Colonic mucosa (tissue), 4 donors: ENCODE measurements at regions not wholly inside any gene's neighbourhood (a gene's known extent, or its start where the extent isn't known, plus 50 kb on each side); places are given as distances from the start of the nearest gene placed in this dataset.

Experiments used
- DNase-seq: peaks from one replicate; pipeline ENCODE4 v3.0.0-alpha.2; 2020
- H3K27ac ChIP-seq: fragments of 200-600 bp; one replicate; pipeline ENCODE4 v1.8.0; 2021
- H3K27me3 ChIP-seq: fragments of 200-600 bp; one replicate; pipeline ENCODE4 v1.8.0; 2021
- H3K36me3 ChIP-seq: fragments of 200-600 bp; one replicate; pipeline ENCODE4 v1.8.0; 2021
- H3K4me1 ChIP-seq: fragments of 200-600 bp; one replicate; pipeline ENCODE4 v1.8.0; 2021; ENCODE audit warnings: mild to moderate bottlenecking
- H3K4me3 ChIP-seq: fragments of 200-600 bp; one replicate; pipeline ENCODE4 v1.8.0; 2021
- H3K9ac ChIP-seq, 2 donors: one replicate each; pipeline ENCODE4 v1.7.0; 2013; ENCODE audit warnings: control low read depth in 2 of 2, low read depth in 2 of 2, low read length in 2 of 2
- H3K9me3 ChIP-seq: fragments of 200-600 bp; one replicate; pipeline ENCODE4 v1.8.0; 2021
- intact Hi-C: fragments of 100-400 bp; cut with DNase I; formaldehyde crosslinking; loops from one replicate; pipeline ENCODE4 v1.14.1; 2022
- TF ChIP-seq, protein P1 (sequence below): fragments of 200-600 bp; IDR thresholded peaks from one replicate; pipeline ENCODE4 v1.8.0; 2022; ENCODE audit warnings: antibody characterized with exemption, mild to moderate bottlenecking
- donor health status: healthy.
- donor health status: DM: no; HTN: no; CAD: no.
- donor health status: DM: no; HTN: no; CAD: no.

DNA sequence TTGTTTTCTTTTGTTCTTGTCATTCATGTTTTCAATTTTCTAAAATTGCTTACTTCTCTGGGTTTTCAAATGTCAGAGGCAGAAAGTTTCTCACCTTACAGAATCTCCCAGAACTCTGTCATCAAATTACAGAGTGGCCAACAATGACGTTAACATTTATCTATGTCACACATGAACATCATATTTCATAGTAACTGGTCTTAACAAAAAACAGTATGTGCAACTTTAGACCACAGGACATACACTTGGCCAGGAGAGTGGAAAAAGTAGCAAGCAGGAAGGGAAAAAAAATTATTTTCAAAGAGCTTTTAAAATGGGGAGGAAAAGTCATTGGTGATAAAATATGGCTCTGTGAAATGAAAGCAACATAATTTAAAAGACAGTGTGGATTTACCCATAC lies 426.5 kb downstream of the MED13L start:
- Histone ChIP-seq H3K27ac (no peak overlapping the region), H3K9ac (no peak overlapping the region), H3K4me3 (no peak overlapping the region), H3K27me3 (no peaks in the 10 kb centered on the region), H3K36me3 (no peaks in the 10 kb centered on the region), H3K9me3 (no peaks in the 10 kb centered on the region), H3K4me1 (no peaks in the 10 kb centered on the region)
- intact Hi-C loops = no loop called here
- TF ChIP-seq, protein P1, sequence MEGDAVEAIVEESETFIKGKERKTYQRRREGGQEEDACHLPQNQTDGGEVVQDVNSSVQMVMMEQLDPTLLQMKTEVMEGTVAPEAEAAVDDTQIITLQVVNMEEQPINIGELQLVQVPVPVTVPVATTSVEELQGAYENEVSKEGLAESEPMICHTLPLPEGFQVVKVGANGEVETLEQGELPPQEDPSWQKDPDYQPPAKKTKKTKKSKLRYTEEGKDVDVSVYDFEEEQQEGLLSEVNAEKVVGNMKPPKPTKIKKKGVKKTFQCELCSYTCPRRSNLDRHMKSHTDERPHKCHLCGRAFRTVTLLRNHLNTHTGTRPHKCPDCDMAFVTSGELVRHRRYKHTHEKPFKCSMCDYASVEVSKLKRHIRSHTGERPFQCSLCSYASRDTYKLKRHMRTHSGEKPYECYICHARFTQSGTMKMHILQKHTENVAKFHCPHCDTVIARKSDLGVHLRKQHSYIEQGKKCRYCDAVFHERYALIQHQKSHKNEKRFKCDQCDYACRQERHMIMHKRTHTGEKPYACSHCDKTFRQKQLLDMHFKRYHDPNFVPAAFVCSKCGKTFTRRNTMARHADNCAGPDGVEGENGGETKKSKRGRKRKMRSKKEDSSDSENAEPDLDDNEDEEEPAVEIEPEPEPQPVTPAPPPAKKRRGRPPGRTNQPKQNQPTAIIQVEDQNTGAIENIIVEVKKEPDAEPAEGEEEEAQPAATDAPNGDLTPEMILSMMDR = no peak
- no peak for DNase-seq

DNA sequence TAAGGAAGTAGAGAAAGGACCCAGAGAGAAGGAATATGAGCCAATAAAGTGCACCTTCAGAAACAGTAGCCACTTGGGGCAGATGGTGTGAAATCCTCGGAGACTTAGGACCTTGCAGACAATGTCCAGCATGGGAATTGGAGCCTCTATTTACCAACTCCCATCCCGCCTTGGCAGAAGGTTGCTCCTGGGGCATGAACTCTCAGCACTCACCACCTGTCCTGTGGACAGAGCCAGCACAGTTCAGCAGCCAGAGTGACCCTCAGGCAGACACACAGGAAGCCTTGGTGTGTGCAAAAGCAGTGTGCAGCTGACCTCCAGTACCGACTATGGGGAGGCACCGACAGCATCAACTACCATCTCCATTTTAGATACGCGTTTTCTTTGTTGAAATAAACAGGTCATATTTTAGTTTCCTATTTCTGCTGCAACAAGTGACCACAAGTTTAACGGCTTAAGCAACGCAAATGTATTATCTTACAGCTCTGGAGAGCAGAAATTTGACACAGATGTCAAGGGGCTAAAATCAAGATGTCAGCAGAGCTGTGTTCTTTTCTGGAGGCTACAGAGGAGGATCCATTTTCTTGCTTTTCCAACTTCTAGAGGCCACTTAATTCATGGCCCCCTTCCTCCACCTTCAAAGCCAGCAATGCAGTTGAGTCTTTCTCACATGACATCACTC lies 428.1 kb downstream of the MED13L start:
- Histone ChIP-seq H3K36me3 (no peaks in the 10 kb centered on the region), H3K27ac (no peak overlapping the region), H3K9ac (no peak overlapping the region), H3K4me3 (no peak overlapping the region), H3K9me3 (no peaks in the 10 kb centered on the region), H3K4me1 (no peaks in the 10 kb centered on the region), H3K27me3 (no peaks in the 10 kb centered on the region)
- intact Hi-C loops = no loop called here
- DNase-seq = no peak
- TF ChIP-seq, protein P1 = no peak

DNA sequence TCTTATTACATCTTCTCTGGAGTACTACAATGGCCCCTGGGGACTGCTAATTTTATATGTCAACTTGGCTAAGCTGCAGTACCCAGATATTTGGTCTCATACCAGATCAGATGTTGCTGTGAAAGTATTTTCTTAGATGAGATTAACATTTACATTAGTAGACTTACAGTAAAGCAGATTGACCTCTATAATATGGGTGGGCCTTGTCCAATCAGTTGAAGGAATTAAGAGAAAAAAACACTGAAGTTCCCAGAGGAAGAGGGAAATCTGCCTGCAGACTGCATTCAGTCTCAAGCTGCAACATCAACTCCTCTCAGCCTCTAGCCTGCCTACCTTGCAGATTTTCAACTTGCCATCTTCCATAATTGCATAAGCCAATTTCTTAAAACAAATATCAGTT lies 430.1 kb downstream of the MED13L start:
- Histone ChIP-seq H3K27me3 (no peaks in the 10 kb centered on the region), H3K9me3 (no peaks in the 10 kb centered on the region), H3K4me3 (no peak overlapping the region), H3K36me3 (no peaks in the 10 kb centered on the region), H3K27ac (no peak overlapping the region), H3K9ac (no peak overlapping the region), H3K4me1 (no peaks in the 10 kb centered on the region)
- intact Hi-C loops = no loop called here
- DNase-seq = no peak
- TF ChIP-seq, protein P1 = no peak

DNA sequence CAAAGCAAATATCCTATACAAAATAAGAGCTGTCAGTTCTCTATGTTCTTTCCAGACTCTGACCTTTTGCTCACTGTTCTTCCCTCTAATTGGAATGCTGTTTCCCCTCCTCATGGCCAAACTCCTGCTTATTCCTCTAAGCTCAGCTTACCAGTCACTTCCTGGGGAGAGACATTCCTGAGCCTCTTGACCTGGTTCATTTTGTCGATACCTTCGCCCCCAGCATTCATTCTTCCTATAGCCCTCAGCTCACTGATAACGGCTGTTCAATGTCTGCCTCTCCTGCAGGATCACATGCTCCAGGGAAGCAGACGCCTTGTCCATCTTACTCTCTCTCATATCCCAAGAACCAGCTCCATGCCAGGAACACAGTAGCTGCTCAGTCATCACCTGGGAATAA lies 431.0 kb downstream of the MED13L start:
- TF ChIP-seq, protein P1 = no peak
- intact Hi-C loops = no loop called here
- no peak overlapping the region for H3K4me3 ChIP-seq

DNA sequence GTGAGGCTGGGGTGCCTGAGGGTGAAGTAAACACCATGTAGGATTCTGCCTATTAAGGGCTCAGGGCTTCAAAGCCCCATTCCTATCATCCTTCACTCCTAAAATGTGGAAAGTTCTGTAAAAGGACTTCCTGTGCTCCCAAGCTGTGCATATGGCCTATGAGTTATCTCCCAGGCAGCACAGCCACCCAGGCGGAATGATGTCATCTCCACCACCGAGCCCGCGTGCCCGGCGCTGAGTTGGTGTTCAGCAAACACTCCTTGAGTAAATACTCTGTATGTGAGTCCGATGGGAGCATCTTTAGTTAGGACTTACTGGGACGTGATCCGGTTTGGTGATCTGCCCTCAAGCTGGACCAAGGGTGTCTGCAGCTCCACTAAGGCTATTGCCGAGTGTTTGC lies 437.3 kb downstream of the MED13L start:
- no peak for DNase-seq
- Histone ChIP-seq H3K4me3 (no peak overlapping the region), H3K27me3 (no peaks in the 10 kb centered on the region), H3K9ac (no peak overlapping the region), H3K36me3 (no peaks in the 10 kb centered on the region), H3K9me3 (no peaks in the 10 kb centered on the region), H3K27ac (no peak overlapping the region), H3K4me1 (no peaks in the 10 kb centered on the region)
- intact Hi-C loops = no loop called here
- TF ChIP-seq, protein P1 = no peak

More for the DNA sequence above, 431.0 kb downstream of the MED13L start:
- Histone ChIP-seq H3K9me3 (no peaks in the 10 kb centered on the region), H3K9ac (no peak overlapping the region), H3K4me1 (no peaks in the 10 kb centered on the region), H3K27me3 (no peaks in the 10 kb centered on the region), H3K27ac (no peak overlapping the region), H3K36me3 (no peaks in the 10 kb centered on the region)
- no peak for DNase-seq
